ENCODE measurements at regions not wholly inside any gene's neighbourhood (a gene's known extent, or its start where the extent isn't known, plus 50 kb on each side); places are given as distances from the start of the nearest gene placed in this dataset.

GRCh38 chr18:38940475-38940862, 1374.9 kb upstream of the CELF4 start:
- ChIA-PET CTCF (no interaction called here), POLR2A (interaction anchor here (0.7 kb wide), 1 partner anchor 143 kb away, joined by 3 read pairs; no protein-coding TSS in a partner anchor)

- POLR2A ChIA-PET = no interaction called here
- CTCF ChIA-PET = no interaction called here
These were observed 1368.4 kb upstream of the CELF4 start for GRCh38 chr18:38933910-38934510.

- ChIA-PET POLR2A (no interaction called here), CTCF (no interaction called here)
These were observed 1367.7 kb upstream of the CELF4 start for GRCh38 chr18:38933322-38933721.

GRCh38 chr18:38932752-38933151, 1367.2 kb upstream of the CELF4 start:
- POLR2A ChIA-PET = no interaction called here

GRCh38 chr18:38931754-38932050, 1366.1 kb upstream of the CELF4 start:
- CTCF ChIA-PET = no interaction called here
- POLR2A ChIA-PET = no interaction called here

More at GRCh38 chr18:38932752-38933151, 1367.2 kb upstream of the CELF4 start:
- CTCF ChIA-PET = no interaction called here

- CTCF ChIA-PET = no interaction called here
- POLR2A ChIA-PET = no interaction called here
These were observed 1365.5 kb upstream of the CELF4 start for GRCh38 chr18:38930881-38931753.

GRCh38 chr18:38923540-38923939, 1357.9 kb upstream of the CELF4 start:
- POLR2A ChIA-PET = no interaction called here
- CTCF ChIA-PET = no interaction called here

- ChIA-PET POLR2A (no interaction called here), CTCF (no interaction called here)
These were observed 1357.5 kb upstream of the CELF4 start for GRCh38 chr18:38923126-38923525.

- ChIA-PET POLR2A (no interaction called here), CTCF (no interaction called here)
These were observed 1344.4 kb upstream of the CELF4 start for GRCh38 chr18:38909972-38910371.

- CTCF ChIA-PET = no interaction called here
- POLR2A ChIA-PET = no interaction called here
These were observed 1337.2 kb upstream of the CELF4 start for GRCh38 chr18:38902796-38903195.

GRCh38 chr18:38900445-38900844, 1334.8 kb upstream of the CELF4 start:
- CTCF ChIA-PET = no interaction called here
- POLR2A ChIA-PET = no interaction called here

- CTCF ChIA-PET = no interaction called here
- POLR2A ChIA-PET = no interaction called here
These were observed 1334.4 kb upstream of the CELF4 start for GRCh38 chr18:38900031-38900430.

- CTCF ChIA-PET = no interaction called here
- POLR2A ChIA-PET = no interaction called here
These were observed 1333.7 kb upstream of the CELF4 start for GRCh38 chr18:38899252-38899651.

GRCh38 chr18:38898167-38898566, 1332.6 kb upstream of the CELF4 start:
- POLR2A ChIA-PET = no interaction called here
- CTCF ChIA-PET = no interaction called here

- CTCF ChIA-PET = no interaction called here
- POLR2A ChIA-PET = no interaction called here
These were observed 1330.0 kb upstream of the CELF4 start for GRCh38 chr18:38895560-38895959.

GRCh38 chr18:38887671-38888020, 1322.0 kb upstream of the CELF4 start:
- POLR2A ChIA-PET = no interaction called here
- CTCF ChIA-PET = interaction anchor here (0.6 kb wide), 1 partner anchor 15 kb away, joined by 3 read pairs; no protein-coding TSS in a partner anchor

GRCh38 chr18:38886861-38887670, 1321.5 kb upstream of the CELF4 start:
- ChIA-PET POLR2A (no interaction called here), CTCF (interaction anchor here (0.6 kb wide), 1 partner anchor 15 kb away, joined by 3 read pairs; no protein-coding TSS in a partner anchor)

- ChIA-PET POLR2A (no interaction called here), CTCF (no interaction called here)
These were observed 1320.6 kb upstream of the CELF4 start for GRCh38 chr18:38886235-38886634.

- CTCF ChIA-PET = no interaction called here
- POLR2A ChIA-PET = no interaction called here
These were observed 1318.5 kb upstream of the CELF4 start for GRCh38 chr18:38884050-38884449.

- POLR2A ChIA-PET = no interaction called here
These were observed 1317.5 kb upstream of the CELF4 start for GRCh38 chr18:38883111-38883510.

GRCh38 chr18:38879871-38880270, 1314.3 kb upstream of the CELF4 start:
- CTCF ChIA-PET = no interaction called here
- POLR2A ChIA-PET = no interaction called here

More at GRCh38 chr18:38883111-38883510, 1317.5 kb upstream of the CELF4 start:
- CTCF ChIA-PET = no interaction called here

Data from activated CD8-positive, alpha-beta memory T cell treated with anti-CD3 and anti-CD28 coated beads for 36 hours (primary cell).